Medulla oblongata (tissue), 1 donor: ENCODE measurements at regions not wholly inside any gene's neighbourhood (a gene's known extent, or its start where the extent isn't known, plus 50 kb on each side); places are given as distances from the start of the nearest gene placed in this dataset.
"Not testable (repeated sequence)": the region's sequence is repeated elsewhere in the genome, so short reads cannot be mapped to it uniquely, and the experiment has no call there.

Experiments
- DNase-seq: peaks from one replicate; pipeline ENCODE4 v3.0.0-alpha.2; 2015; ENCODE audit errors: extremely low spot score

DNA sequence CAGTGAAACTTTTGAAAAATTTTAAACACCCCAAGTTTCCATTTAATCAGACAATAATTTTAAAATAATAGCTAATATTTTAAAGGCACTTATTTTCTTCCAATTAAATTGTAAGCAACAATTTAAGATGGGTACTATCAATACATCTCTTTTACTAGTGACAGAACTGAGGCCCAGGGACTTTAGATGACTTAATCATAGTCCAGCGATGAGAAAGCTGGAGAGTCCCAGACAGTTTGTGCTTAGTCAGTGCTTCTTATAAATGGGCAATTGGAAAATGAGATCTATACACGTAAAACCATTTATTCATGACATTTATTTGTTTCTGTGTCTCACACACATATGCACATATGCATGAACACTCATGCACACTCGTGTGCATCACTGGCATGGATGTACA is 2063.5 kb downstream of the PCDH9 start:
- no peak for DNase-seq

- DNase-seq = no peak
Observed at GRCh38 chr13:65159803-65160202, 2070.3 kb downstream of the PCDH9 start.

- no peak for DNase-seq
Observed at GRCh38 chr13:65155861-65156260, 2074.3 kb downstream of the PCDH9 start.

- DNase-seq = no peak
Observed at GRCh38 chr13:65154661-65155447, 2075.3 kb downstream of the PCDH9 start.

DNA sequence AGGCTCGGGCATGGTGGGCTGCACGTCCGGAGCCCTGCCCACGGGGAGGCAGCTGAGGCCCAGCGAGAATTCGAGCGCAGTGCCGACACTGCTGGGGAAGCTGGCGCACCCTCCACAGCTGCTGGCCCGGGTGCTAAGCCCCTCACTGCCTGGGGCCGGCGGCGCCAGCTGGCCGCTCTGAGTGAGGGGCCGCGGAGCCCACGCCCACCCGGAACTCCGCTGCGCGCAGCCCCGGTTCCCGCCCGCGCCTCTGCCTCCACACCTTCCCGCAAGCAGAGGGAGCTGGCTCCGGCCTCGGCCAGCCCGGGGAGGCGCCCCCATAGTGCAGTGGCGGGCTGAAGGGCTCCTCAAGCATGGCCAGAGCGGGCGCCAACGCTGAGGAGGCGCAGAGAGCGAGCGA is 2080.4 kb downstream of the PCDH9 start:
- no peak for DNase-seq

DNA sequence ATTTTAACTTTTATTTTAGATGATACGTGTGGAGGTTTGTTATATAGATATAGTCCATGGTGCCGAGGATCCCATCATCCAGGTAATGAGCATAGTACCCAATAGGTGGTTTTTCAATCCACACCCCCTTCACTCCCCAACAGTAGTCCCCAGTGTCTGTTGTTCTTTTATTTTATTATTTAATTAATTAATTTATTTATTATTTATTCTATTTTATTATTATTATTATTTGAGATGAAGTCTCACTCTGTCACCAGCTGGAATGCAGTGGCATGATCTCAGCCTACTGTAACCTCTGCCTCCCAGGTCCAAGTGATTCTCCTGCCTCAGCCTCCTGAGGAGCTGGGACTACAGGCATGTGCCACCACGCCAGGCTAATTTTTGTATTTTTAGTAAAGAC is 2086.2 kb downstream of the PCDH9 start:
- DNase-seq = no peak

- no peak for DNase-seq
Observed at GRCh38 chr13:65133094-65133493, 2097.0 kb downstream of the PCDH9 start.

- DNase-seq = no peak
Observed at GRCh38 chr13:65125236-65125635, 2104.9 kb downstream of the PCDH9 start.

DNA sequence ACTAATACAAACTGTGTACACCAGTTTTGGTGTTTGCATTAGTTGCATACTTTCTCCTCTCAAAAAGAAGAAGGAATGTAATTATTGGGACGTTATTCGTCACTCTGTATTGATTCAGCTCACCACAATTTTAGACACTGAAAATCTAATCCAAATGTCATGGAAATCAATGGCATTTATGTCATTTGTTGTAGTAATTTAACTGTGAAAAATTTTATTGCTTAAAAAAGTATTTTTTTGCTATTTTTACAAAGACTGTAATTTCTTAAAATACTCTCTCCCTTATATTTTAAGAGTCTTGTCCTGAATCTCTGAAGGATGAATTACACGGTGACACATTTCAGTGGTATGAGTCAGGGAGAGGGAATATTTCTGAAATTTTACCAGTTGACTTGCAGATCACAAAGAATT is 2117.6 kb downstream of the PCDH9 start:
- DNase-seq = no peak

GRCh38 chr13:65112123-65112522 is 2118.0 kb downstream of the PCDH9 start:
- no peak for DNase-seq

- DNase-seq = no peak
Observed at GRCh38 chr13:65111223-65111622, 2118.9 kb downstream of the PCDH9 start.

DNA sequence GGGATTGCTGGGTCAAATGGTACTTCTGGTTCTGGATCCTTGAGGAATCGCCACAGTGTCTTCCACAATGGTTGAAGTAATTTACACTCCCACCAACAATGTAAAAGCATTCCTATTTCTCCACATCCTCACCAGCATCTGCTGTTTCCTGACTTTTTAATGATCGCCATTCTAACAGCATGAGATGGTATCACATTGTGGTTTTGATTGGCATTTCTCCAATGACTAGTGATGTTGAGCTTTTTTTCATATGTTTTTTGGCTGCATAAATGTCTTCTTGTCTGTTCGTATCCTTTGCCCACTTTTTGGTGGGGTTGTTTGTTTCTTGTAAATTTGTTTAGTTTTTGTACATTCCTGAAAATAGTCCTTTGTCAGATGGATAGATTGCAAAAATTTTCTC is 2125.7 kb downstream of the PCDH9 start:
- not testable (repeated sequence) for DNase-seq

- no peak for DNase-seq
Observed at GRCh38 chr13:65103351-65103750, 2126.8 kb downstream of the PCDH9 start.

GRCh38 chr13:65095161-65096082 is 2134.7 kb downstream of the PCDH9 start:
- DNase-seq = no peak

- DNase-seq = no peak
Observed at GRCh38 chr13:65093357-65093756, 2136.8 kb downstream of the PCDH9 start.

- DNase-seq = no peak
Observed at GRCh38 chr13:65091031-65091430, 2139.1 kb downstream of the PCDH9 start.

GRCh38 chr13:65090186-65090585 is 2139.9 kb downstream of the PCDH9 start:
- no peak for DNase-seq

DNA sequence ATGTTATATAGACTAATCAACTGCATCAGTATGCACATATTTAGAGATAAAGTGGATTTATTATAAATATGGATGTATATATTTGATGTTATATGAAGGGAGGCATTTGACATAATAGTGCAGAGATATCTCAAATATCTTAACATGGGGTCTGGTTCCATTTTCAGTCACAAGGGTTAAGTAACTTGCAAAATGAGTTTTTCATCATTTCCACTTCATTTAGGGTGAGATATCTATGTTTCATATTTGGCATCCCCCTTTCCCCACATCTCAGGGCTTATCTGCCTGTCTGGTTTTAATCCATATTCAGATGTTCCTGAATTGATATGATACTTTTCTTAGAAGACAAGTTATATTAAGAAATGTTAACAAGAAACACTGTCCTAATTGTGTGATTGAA is 2141.2 kb downstream of the PCDH9 start:
- no peak for DNase-seq

- no peak for DNase-seq
Observed at GRCh38 chr13:65085977-65086376, 2144.2 kb downstream of the PCDH9 start.

DNA sequence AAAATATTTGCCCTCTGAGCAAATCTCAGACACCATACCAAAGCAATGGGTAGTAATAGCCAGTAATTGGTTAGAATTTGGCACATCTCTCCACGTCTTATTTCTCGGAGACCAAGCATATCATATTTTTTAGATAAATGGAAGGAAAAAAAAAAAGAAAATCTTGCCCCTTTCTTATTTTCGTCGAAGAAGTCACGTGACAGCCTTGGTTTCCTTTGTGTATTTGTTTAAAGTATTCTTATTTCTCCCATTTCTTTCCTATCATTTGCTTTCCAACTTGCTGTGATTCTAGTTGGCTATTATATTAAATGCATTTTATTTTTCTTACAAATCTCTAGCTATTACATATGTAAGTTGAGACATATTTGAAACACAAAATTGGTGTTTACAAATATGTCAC is 2155.9 kb downstream of the PCDH9 start:
- DNase-seq = no peak

DNA sequence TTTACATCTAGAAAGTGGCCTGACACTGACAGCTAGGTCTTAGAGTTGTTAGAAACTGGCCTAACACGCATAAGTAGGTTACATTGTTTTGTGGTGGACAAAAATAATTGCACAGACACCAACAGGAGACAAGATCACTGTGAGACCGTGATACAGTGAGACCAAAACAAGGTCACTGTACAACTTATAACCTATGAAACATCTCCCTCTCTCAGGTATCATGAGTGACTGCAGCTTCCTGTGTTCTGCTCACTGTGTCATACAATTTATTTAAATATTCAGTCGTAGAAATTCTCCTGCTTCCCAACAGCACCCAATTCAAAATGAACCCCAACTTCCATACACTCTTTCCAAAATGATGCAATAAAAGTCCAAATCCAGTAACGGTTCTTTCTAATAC is 2165.2 kb downstream of the PCDH9 start:
- DNase-seq = no peak

GRCh38 chr13:65063753-65064152 is 2166.4 kb downstream of the PCDH9 start:
- DNase-seq = no peak

DNA sequence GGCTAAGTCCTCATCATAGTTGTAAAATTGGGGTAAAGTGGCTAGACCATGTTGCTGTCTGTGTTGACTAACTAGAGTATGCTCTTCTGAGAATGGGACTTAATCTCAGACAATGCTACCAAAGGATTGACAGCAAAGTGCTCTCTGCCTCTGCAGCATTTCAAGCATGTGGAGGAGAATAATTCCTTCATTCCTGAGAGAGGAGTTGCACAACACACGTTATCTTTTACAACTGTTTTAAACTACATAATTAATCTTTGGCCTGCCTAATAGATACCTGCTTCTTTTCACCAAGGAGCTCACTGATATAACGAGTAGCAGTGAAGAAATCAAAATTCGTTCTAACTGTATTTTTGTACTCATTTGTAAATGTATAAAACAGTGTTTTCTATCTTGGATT is 2172.2 kb downstream of the PCDH9 start:
- no peak for DNase-seq
